GM12865 (cell line): ENCODE measurements at regions not wholly inside any gene's neighbourhood (a gene's known extent, or its start where the extent isn't known, plus 50 kb on each side); places are given as distances from the start of the nearest gene placed in this dataset.

Source experiments
- DNase-seq: peaks from one replicate; pipeline ENCODE4 v3.0.0; 2010; ENCODE audit warnings: low read depth
- H3K4me3 ChIP-seq: 2 replicates; pipeline ENCODE4 v1.5.1; 2011; ENCODE audit warnings: mild to moderate bottlenecking, low read depth, low read length, control low read depth
- TF ChIP-seq, protein P1 (sequence below): IDR thresholded peaks from 2 replicates; pipeline ENCODE4 v1.5.1; 2011; ENCODE audit warnings: low read length, control low read depth, low read depth, inconsistent platforms; ENCODE audit not compliant: insufficient read depth; ENCODE audit errors: missing control alignments

DNA sequence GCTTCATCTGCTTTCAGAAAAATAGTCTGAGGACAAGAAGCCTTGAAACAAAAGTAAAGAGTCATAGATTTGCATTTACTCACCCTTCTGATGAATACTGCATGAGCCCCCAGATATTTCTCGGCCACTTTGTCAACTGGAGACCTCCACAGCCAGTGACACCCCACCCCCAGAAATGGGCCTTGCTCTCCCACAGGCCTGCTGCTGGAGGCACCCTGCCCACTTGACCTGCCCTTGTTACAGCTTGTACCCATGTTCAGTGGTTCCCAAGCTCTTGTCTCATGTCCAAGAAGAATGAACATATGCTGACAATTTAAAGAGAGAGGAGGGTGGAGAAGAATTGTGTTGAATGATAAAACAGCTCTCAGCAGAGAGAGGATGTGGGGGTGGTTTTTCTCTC lies 225.1 kb downstream of the DCAF12L2 start:
- TF ChIP-seq, protein P1, sequence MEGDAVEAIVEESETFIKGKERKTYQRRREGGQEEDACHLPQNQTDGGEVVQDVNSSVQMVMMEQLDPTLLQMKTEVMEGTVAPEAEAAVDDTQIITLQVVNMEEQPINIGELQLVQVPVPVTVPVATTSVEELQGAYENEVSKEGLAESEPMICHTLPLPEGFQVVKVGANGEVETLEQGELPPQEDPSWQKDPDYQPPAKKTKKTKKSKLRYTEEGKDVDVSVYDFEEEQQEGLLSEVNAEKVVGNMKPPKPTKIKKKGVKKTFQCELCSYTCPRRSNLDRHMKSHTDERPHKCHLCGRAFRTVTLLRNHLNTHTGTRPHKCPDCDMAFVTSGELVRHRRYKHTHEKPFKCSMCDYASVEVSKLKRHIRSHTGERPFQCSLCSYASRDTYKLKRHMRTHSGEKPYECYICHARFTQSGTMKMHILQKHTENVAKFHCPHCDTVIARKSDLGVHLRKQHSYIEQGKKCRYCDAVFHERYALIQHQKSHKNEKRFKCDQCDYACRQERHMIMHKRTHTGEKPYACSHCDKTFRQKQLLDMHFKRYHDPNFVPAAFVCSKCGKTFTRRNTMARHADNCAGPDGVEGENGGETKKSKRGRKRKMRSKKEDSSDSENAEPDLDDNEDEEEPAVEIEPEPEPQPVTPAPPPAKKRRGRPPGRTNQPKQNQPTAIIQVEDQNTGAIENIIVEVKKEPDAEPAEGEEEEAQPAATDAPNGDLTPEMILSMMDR, result no peak
- no peak for DNase-seq
- H3K4me3 ChIP-seq, result no peak overlapping the region

DNA sequence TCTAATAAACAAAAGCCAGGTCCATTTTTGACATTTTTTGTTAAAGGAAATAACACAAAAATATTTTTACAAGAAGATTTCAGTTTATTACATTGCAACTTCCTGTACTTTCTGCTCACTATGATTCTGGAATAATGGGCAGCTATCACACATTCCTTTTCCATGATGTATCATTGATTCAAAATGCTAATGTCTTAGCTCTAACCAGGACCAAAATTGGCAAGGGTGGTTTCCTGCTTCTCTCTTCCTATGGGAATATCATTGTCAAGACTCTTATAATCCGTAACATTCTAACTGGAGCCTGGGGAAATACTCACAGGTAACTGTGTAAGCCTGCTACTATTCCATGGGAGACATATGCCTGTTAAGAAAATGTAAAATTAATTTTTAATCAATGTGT lies 218.6 kb downstream of the DCAF12L2 start:
- no peak for DNase-seq
- H3K4me3 ChIP-seq, result no peak overlapping the region
- TF ChIP-seq, protein P1, result no peak

DNA sequence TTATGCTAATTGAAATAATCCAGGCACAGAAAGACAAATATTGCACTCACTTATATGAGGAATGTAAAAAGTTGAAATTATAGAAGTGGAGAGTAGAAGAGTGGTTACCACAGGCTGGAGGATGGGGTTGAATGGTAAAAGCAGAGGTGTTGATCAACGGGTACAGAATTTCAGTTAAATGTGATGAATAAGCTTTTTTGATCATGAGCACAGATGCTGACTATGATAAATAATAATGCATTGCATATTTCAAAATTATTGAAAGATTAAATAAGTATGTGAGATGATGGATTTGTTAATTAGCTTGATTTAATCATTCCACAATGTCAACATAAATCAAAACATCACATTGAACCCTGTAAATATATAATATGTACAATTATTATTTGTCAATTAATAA lies 213.1 kb downstream of the DCAF12L2 start:
- TF ChIP-seq, protein P1, result no peak
- no peak for DNase-seq
- no peak overlapping the region for H3K4me3 ChIP-seq

DNA sequence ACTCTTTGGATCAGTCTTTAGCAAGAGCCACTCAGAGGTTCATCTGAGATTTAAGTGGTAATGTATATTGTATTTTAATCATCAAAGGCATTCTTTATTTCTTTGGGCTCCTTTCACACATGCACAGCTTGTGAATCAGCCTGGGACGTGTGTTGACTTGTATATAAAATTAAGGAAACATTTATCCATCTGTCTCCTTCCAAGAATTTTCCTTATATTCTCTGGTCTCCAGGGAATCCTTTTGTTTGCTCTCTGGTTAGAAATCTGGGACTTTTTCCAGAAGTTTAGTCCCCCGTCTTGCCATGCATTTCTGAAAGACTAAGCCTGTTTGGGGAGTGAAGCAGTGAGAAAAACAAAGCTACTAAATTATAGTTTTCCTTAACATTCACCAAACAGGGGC lies 212.3 kb downstream of the DCAF12L2 start:
- TF ChIP-seq, protein P1, result no peak
- no peak for DNase-seq

DNA sequence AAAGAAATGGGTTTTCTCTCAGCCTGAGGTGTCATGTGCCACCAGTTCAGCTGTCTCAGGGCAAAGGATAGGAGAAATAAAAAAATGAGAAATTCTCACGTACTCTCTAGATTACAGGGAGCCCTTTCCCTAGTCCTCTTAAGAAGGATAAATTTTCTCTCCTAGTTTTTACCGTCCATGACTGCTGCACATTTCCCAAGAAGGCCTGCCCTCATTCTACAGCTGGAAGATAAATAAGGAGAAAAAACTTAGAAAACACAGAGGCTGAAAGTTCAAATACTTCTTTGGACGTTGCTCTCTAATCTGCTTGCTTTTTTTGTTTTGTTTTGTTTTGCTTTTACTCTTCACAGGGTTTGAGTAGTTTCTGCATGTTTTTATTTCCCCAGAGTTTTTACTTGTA lies 211.9 kb downstream of the DCAF12L2 start:
- no peak overlapping the region for H3K4me3 ChIP-seq
- TF ChIP-seq, protein P1, result no peak
- DNase-seq, result no peak

More for the DNA sequence above, 212.3 kb downstream of the DCAF12L2 start:
- no peak overlapping the region for H3K4me3 ChIP-seq

DNA sequence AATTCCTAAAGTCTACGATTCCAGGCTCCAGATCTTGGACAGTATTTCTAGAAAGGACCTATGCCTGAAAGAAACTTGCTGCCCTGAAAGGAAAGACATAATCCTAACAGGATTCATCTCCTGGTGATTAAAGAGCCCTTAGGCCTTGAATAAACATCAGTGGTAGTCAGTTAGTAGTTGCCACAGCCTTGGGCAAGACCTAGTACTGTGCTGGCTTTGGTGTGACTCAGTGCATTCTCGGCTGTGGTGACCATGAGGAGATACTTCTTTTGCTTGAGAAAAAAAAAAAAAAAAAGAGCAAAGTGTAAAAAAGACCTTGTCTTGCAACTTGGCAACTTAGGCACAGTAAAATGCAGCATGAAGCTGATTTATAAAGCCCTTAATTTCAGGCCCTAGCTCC lies 188.2 kb downstream of the DCAF12L2 start:
- TF ChIP-seq, protein P1, result no peak
- no peak overlapping the region for H3K4me3 ChIP-seq
- DNase-seq, result no peak

DNA sequence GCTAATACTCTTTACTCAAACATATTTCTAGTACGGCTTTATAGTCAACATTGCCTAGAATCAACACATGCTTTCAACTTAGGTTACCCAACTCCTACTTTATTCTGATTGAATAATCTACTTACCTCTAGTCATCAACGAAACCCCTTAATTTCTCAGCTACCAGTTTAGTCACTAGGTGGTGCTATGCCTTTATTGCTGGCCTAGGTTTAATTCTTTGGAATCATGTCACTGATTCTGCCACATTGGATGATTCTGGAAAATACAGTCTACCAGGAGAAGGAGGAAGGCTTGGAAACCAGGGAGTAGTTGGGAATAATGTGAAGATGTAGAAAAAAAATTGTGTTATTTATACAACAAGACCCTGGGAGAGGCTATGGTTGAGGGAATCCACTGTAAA lies 167.7 kb downstream of the DCAF12L2 start:
- H3K4me3 ChIP-seq, result no peak overlapping the region
- TF ChIP-seq, protein P1, result no peak
- no peak for DNase-seq
